ENCODE measurements at regions not wholly inside any gene's neighbourhood (a gene's known extent, or its start where the extent isn't known, plus 50 kb on each side); places are given as distances from the start of the nearest gene placed in this dataset.
"Not testable (repeated sequence)": the region's sequence is repeated elsewhere in the genome, so short reads cannot be mapped to it uniquely, and the experiment has no call there.

- DNase-seq, result no peak
Observed at GRCh38 chr14:43438056-43438455, 1069.0 kb downstream of the FSCB start.

GRCh38 chr14:43418324-43418723 lies 1088.8 kb downstream of the FSCB start:
- no peak for DNase-seq

- no peak for DNase-seq
Observed at GRCh38 chr14:43413084-43413483, 1094.0 kb downstream of the FSCB start.

- DNase-seq, result no peak
Observed at GRCh38 chr14:43411841-43412240, 1095.2 kb downstream of the FSCB start.

- DNase-seq, result no peak
Observed at GRCh38 chr14:43410631-43411030, 1096.5 kb downstream of the FSCB start.

GRCh38 chr14:43408472-43408871 lies 1098.6 kb downstream of the FSCB start:
- DNase-seq, result no peak

GRCh38 chr14:43407706-43408105 lies 1099.4 kb downstream of the FSCB start:
- no peak for DNase-seq

- DNase-seq, result no peak
Observed at GRCh38 chr14:43406931-43407330, 1100.2 kb downstream of the FSCB start.

GRCh38 chr14:43399289-43399688 lies 1107.8 kb downstream of the FSCB start:
- no peak for DNase-seq

- not testable (repeated sequence) for DNase-seq
Observed at GRCh38 chr14:43370565-43370896, 1136.6 kb downstream of the FSCB start.

- no peak for DNase-seq
Observed at GRCh38 chr14:43369710-43370564, 1137.1 kb downstream of the FSCB start.

- no peak for DNase-seq
Observed at GRCh38 chr14:43362586-43362985, 1144.5 kb downstream of the FSCB start.

- DNase-seq, result no peak
Observed at GRCh38 chr14:43361751-43362150, 1145.3 kb downstream of the FSCB start.

GRCh38 chr14:43360239-43360638 lies 1146.8 kb downstream of the FSCB start:
- DNase-seq, result no peak

- no peak for DNase-seq
Observed at GRCh38 chr14:43359317-43359716, 1147.8 kb downstream of the FSCB start.

- no peak for DNase-seq
Observed at GRCh38 chr14:43356979-43357545, 1150.0 kb downstream of the FSCB start.

GRCh38 chr14:43356382-43356781 lies 1150.7 kb downstream of the FSCB start:
- DNase-seq, result no peak

- no peak for DNase-seq
Observed at GRCh38 chr14:43341921-43342320, 1165.2 kb downstream of the FSCB start.

- no peak for DNase-seq
Observed at GRCh38 chr14:43338713-43339112, 1168.4 kb downstream of the FSCB start.

GRCh38 chr14:43336351-43336750 lies 1170.7 kb downstream of the FSCB start:
- DNase-seq, result no peak

- DNase-seq, result not testable (repeated sequence)
Observed at GRCh38 chr14:43326501-43327407, 1180.3 kb downstream of the FSCB start.

- no peak for DNase-seq
Observed at GRCh38 chr14:43316427-43316826, 1190.7 kb downstream of the FSCB start.

Measured in amygdala (tissue), 56 donors.